Osteoblast (primary cell): ENCODE measurements at regions not wholly inside any gene's neighbourhood (a gene's known extent, or its start where the extent isn't known, plus 50 kb on each side); places are given as distances from the start of the nearest gene placed in this dataset.

Experiments used
- DNase-seq: peaks from one replicate; pipeline ENCODE4 v3.0.0; 2011; ENCODE audit warnings: low spot score, mixed read lengths; ENCODE audit not compliant: insufficient read length; ENCODE audit errors: missing footprints
- H2AFZ ChIP-seq: 2 replicates; pipeline ENCODE4 v1.6.0; 2011; ENCODE audit warnings: mild to moderate bottlenecking, low read length
- H3K27ac ChIP-seq: 2 replicates; pipeline ENCODE4 v1.5.1; 2011; ENCODE audit warnings: mild to moderate bottlenecking, low read depth, low read length, moderate library complexity
- H3K27me3 ChIP-seq: 2 replicates; pipeline ENCODE4 v1.6.0; 2012; ENCODE audit warnings: mild to moderate bottlenecking, control low read depth, inconsistent platforms, low read length, moderate library complexity; ENCODE audit not compliant: insufficient read depth
- H3K36me3 ChIP-seq: 2 replicates; pipeline ENCODE4 v1.5.1; 2011; ENCODE audit warnings: mild to moderate bottlenecking, low read length, control low read depth, moderate library complexity; ENCODE audit not compliant: insufficient read depth
- H3K4me1 ChIP-seq: 2 replicates; pipeline ENCODE4 v1.5.1; 2011; ENCODE audit warnings: mild to moderate bottlenecking, low read length, control low read depth, moderate library complexity; ENCODE audit not compliant: insufficient read depth
- H3K4me2 ChIP-seq: 2 replicates; pipeline ENCODE4 v1.6.0; 2011; ENCODE audit warnings: mild to moderate bottlenecking, low read length; ENCODE audit not compliant: insufficient read depth
- H3K4me3 ChIP-seq: fragments of 200-600 bp; sonication (generic); 3 replicates; pipeline ENCODE4 v1.5.1; 2012; ENCODE audit warnings: mild to moderate bottlenecking, low read length, inconsistent platforms; ENCODE audit not compliant: insufficient read depth
- H3K79me2 ChIP-seq: 2 replicates; pipeline ENCODE4 v1.6.0; 2012; ENCODE audit warnings: mild to moderate bottlenecking, low read length, control low read depth, inconsistent platforms; ENCODE audit not compliant: insufficient read depth
- H3K9me3 ChIP-seq: 2 replicates; pipeline ENCODE4 v1.5.1; 2011; ENCODE audit warnings: low read depth, low read length, control low read depth
- H4K20me1 ChIP-seq: 2 replicates; pipeline ENCODE4 v1.6.0; 2012; ENCODE audit warnings: mild to moderate bottlenecking, low read length, control low read depth; ENCODE audit not compliant: insufficient read depth
- CTCF ChIP-seq: IDR thresholded peaks from 2 replicates; pipeline ENCODE4 v1.5.1; 2011; ENCODE audit warnings: mild to moderate bottlenecking, low read depth, low read length, moderate library complexity; ENCODE audit errors: extremely low read depth

GRCh38 chr16:5377280-5377898 lies 279.8 kb upstream of the EEF2KMT start:
- Histone ChIP-seq H3K4me3 (no peak overlapping the region), H4K20me1 (no peaks in the 10 kb centered on the region), H3K27ac (no peak overlapping the region), H3K27me3 (no peaks in the 10 kb centered on the region), H3K4me2 (no peak overlapping the region), H3K36me3 (no peaks in the 10 kb centered on the region), H3K4me1 (no peaks in the 10 kb centered on the region), H3K9me3 (no peaks in the 10 kb centered on the region), H3K79me2 (no peaks in the 10 kb centered on the region), H2AFZ (no peak overlapping the region)
- no peak for DNase-seq
- TF ChIP-seq CTCF = no peak

GRCh38 chr16:5374184-5374583 lies 276.6 kb upstream of the EEF2KMT start:
- Histone ChIP-seq H3K9me3 (no peaks in the 10 kb centered on the region), H3K4me1 (no peaks in the 10 kb centered on the region), H3K4me3 (no peak overlapping the region), H4K20me1 (no peaks in the 10 kb centered on the region), H3K27ac (no peak overlapping the region), H3K4me2 (no peak overlapping the region), H3K27me3 (no peaks in the 10 kb centered on the region), H3K79me2 (no peaks in the 10 kb centered on the region), H2AFZ (no peak overlapping the region), H3K36me3 (no peaks in the 10 kb centered on the region)
- DNase-seq = no peak
- no peak for TF ChIP-seq CTCF

GRCh38 chr16:5367951-5368350 lies 270.4 kb upstream of the EEF2KMT start:
- no peak for TF ChIP-seq CTCF
- Histone ChIP-seq H3K4me3 (no peak overlapping the region), H3K79me2 (no peaks in the 10 kb centered on the region), H3K4me1 (no peaks in the 10 kb centered on the region), H4K20me1 (no peaks in the 10 kb centered on the region), H3K27me3 (no peaks in the 10 kb centered on the region), H3K4me2 (no peak overlapping the region), H3K27ac (no peak overlapping the region), H2AFZ (no peak overlapping the region), H3K9me3 (peaks cover 5% of the 10 kb centered on the region), H3K36me3 (no peaks in the 10 kb centered on the region)
- DNase-seq = no peak

- Histone ChIP-seq H3K9me3 (peaks cover 5% of the 10 kb centered on the region), H3K79me2 (no peaks in the 10 kb centered on the region), H3K4me3 (no peak overlapping the region), H3K27ac (no peak overlapping the region), H2AFZ (no peak overlapping the region), H3K4me1 (no peaks in the 10 kb centered on the region), H3K36me3 (no peaks in the 10 kb centered on the region), H3K4me2 (no peak overlapping the region), H3K27me3 (no peaks in the 10 kb centered on the region), H4K20me1 (no peaks in the 10 kb centered on the region)
- no peak for DNase-seq
- TF ChIP-seq CTCF = no peak
These were observed 268.5 kb upstream of the EEF2KMT start for GRCh38 chr16:5366126-5366525.
